ENCODE measurements at regions not wholly inside any gene's neighbourhood (a gene's known extent, or its start where the extent isn't known, plus 50 kb on each side); places are given as distances from the start of the nearest gene placed in this dataset.

DNA sequence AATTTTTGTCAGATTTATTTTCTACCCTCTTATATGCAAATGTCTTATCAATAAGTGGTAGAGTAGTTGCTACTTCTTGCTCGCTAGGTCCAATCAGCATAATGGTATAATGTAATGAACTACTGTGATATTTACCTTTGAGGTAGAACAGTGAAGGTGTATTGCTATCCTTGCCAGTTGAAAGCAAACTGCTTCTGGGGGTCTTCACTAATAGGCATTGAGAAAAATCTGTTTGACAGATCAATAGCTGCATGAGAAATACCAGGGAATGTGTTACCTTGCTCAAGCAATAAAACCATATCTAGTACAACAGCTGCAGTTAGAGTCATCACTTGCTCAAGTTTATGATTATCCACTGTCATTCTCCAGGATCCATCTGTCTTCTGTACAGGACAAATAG is 50.1 kb upstream of the EFEMP1 start:
- DNase-seq, result no peak

DNA sequence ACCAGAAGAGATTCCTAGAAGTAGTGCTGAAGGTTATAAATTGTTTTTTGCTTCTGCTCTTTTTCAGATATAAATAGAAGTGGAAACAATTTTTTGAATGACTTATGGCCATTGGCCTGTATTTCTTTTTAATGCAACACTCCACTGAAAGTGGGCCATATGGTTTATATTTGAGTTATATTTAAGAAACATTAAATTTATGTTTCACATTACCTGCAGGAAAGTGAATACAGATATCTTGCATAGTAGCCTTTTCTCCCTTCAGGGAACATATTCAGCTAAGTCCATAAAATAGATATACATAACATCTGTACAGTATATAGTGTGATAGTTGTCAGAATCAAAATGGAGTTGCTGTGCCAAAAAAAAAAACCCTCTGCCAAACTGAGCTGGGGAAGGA is 53.1 kb upstream of the EFEMP1 start:
- DNase-seq, result no peak

DNA sequence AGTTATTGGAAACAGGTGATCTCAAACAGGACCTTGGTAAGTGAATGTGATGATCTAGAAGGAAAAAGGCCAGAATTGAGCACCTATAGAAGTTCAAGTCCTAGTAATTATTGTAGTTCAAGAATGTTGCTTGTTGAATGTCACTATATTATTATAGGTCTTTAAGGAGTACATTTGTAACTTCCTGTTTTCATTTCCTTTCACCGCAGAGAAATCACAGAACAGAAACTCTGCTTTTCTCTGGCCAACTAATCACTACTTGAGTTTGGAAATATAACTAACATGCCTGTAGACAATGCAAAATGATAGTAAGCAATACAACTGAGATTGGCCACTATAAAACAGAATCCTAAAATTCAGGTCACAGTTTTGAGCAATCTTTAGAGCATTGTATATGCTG is 61.8 kb upstream of the EFEMP1 start:
- DNase-seq, result peak; percentile 3 to 12

DNA sequence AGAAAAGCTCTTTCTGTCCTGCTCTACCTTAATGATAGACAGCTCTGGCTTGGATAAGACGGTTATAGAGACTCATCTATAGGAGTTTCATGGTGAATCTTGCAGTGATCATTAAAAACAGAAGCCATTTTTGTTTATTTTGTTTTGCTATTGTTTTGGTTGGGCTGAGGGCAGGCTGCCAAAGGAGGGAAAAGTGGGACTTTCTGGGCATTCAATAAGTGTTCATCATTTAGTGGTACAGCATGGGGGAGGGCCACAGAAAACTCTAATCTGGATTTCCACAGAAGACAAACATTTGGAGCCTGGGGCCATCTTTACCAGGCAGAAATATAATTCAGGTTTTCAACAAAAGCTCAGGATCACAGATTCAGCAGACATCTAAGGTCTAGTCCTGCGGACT is 62.4 kb upstream of the EFEMP1 start:
- no peak for DNase-seq

DNA sequence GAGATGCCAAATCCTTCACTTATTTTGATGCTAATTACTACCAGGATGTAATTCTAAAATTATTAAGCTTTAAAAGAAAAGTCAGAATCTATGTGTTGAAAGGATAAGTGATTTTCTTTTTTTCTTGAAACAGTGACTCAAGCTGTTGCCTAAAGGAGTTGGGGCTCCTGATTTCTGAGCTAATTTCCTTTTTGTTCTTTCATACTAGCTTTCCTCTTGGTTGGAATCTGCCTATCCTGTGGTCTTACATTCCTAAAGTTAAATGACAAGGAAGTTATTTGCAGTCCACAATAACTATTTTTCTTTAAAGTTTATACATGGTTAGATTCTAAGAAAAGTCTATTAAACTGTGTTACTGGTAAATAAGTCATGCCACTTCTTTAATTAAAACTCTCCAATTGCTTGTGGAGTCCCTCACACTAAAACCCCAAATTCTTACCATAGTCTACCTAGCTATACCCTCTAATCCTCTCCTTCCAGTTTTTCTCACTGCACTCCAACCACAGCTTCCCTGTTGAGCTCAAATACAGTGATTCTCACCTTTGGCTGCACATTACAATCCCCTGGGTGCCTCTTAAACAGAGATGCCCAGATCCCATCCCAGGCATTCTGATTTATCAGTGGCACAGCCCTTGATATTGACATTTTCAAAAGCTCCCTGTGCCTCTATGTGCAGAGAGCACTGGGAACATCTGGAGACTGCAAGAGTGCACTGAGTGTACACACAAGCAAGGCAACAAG is 63.3 kb upstream of the EFEMP1 start:
- no peak for DNase-seq

DNA sequence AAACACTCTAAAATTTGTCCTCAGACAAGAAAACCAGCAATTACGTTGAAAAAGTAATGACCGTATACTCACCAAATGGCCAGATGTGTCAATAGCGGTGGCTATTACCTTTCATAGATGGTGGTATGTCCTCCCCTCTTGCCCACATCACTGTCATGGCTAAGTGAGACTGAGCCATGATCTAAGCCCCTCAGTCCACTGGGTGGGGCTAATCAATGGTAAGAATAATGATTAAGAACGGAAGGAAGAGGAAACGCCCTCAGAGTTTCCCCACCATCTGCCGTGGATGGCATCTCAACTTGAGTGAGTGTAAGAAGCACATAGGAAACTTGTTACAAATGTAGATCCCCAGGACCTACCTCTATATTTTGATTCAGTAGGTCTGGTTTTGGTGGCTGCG is 65.8 kb upstream of the EFEMP1 start:
- DNase-seq, result no peak

DNA sequence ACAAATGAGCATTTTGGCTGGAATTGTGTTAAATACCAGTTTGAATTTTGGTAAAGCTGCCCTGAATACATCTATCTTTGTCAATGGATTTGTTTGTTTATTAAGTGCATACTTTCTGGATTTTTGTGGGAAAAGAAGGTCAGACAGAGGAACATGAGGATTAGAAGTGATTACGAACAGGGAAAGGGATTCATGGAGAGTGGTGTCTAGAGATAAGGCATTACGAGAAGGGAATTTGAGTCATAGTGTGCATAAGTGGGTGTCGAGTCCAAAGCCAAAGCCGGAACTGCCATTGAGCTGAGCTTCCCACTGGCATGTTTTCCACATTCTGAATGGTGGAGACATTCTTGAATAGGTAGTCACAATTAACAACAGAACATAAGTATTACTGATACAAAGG is 68.9 kb upstream of the EFEMP1 start:
- DNase-seq, result no peak

DNA sequence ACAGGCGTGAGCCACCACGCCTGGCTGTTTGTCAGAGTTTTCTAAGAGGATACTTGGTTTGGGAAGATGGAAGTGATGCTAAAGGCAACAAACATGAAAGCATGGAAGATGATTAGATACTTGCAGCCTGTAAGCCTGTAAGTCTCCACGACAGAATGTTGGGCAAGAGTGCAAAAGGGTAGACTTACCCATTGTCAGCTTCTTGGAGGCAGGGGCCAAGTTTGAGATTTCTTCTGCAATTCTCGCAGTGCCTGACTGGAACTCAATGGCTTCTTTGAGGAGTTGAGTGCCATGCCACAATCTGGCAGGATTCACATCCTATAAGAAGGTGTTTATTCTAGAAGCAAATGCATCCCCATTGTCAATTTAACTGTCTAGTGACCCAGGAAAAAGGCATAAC is 70.1 kb upstream of the EFEMP1 start:
- DNase-seq, result no peak

DNA sequence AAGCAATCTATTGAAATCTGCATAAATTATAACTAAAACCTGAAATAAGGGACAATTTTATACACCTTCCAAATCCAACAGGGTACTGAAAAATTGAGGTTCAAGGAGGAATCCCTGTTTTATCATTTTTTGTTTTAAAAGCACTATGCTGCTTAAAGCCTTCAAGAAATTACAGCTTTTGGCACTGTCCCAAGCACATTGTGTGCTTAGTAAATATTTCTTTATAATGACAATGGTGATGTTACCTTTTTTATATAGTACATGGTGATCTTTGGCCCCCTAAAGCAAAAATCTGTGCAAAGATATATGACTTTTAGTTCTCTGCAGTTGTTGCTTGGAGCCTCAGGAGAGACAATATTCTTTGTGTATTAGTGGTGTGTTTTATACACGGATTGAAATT is 71.6 kb upstream of the EFEMP1 start:
- DNase-seq, result no peak

DNA sequence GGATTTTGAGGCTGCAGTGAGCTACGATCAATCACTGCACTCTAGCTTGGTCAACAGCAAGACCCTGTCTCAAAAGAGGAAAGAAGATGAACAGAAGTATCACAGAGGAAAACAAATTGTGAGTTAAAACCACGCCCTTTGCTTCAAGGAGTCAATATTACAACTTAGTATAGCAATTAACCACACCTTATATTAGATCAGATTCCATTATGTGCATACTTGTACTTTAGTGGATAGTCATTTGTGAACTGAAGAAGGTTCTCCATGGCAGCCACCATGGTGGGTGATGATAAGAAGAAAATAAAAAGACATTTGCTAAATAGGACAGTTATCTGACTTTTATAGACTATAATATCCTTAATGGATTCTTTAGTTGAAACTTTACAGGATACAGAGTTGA is 72.3 kb upstream of the EFEMP1 start:
- DNase-seq, result no peak

DNA sequence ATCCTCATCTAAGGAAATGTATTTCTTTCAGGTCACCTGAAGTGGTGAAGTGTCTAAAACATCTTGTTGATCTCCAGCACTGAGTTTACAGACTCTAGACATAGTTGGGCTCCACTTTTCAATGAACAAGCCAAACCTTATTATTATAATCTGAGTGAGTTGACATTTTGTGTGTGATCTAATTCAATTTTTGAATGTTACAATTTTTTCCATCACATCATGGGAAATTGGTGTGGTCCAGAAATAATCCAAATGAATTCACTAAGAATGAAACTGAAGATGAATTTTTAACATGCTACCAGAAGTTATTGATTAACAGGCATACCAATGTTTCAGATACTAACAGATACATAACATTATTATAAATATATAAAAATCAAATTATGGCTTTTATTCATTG is 75.6 kb upstream of the EFEMP1 start:
- DNase-seq, result no peak

DNA sequence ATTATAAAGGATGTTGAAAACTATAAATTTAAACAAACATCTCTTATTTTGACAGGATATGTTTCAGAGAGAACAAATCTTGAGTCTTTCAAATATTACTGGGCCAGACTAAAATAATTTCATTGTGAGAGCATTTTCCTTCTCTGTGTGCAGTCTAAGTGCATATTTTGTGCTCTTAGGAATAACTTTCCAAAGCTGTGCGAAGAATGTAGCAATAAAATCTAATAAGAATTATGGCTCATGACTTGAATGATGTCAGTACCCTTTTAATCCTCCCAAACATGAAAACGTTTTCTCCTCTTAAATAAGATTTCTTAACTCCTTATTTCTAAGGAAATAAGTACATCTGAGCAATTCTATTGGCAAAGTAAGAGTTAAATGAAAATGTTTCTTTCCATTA is 76.2 kb upstream of the EFEMP1 start:
- no peak for DNase-seq

DNA sequence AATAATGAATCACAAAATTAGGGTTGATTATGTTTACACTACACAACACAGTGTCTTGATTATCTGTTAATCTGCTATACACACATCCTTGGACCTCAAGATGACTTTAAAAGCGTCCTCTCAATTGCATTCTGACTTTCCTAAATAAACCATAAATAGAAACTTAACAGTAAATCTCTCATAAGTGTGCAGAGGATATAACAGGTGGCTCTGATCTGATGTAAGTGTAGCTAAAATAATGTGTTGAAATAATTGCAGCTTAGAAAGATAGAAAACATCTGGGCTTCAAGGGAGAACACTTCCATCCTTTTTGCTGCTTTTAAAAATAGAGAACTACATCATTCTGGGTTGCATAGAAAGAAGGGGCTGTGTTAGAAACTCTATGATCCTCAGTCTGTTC is 78.4 kb upstream of the EFEMP1 start:
- DNase-seq, result no peak

DNA sequence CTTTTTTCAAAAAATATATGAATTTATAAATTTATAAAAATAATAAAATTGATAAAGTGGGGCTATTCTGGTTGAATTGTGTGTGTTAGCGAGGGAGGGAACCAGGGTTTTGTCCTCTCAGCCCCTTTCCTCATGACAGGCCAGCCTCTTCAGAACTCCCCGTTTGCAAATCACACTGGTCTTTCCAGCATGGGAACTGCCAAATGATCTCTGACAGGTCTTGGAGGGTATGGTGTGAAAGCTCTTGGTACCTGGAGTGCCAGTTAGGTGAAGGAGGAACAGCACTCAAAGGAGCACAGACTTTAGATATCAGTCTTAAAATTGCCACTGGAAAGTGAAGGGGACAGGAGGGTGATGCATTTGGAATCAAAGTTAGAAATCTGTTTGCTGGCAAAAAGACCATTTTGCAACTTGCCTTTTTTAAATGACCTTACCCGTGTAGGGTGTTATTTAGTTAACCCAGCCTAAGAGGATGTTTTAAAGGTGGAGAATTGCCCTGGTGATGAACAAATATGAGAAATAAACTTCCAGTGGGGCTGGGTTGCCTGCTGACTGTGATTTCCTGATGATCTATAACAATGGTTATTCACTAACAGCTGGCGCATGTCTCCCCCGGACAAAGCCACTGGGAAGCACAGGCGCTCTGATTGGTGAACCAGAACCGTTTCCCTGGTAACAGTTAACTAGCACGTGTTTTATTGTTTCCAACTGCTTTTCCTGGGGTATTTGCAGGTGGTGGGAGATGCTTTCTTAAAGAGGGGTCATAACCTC is 85.3 kb upstream of the EFEMP1 start:
- no peak for DNase-seq

DNA sequence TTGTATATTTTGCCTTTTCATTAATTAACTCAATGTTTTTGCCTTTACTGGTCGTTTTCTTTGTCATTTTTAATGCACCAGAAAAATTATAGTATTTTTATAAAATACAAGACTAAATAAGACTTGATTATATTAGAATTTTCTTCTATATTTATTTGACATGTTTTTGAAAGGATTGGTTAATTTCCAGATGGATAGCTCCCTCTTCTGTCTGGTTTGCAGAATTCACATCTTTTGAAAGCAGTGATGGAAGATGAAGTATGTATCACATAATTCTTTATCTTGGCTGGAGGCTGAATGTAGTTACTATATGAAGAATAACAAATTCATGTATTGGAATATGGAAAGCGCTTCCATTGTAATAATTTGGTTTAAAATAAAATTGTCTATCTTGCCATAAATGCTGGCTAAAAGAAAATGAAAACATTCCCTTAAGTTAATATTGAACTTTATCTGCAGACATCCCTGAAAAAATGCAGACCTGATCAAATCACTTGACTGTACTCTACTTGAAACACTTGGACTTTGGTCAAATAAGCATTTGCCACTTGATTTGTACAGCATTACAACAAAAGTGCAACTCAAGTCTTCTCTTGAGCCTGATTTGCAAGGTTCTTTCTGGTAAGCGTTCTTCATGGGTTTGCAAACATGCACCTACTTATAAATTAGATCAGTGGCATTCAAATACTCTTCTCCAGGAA is 86.3 kb upstream of the EFEMP1 start:
- DNase-seq, result peak; percentile 8 to 18

DNA sequence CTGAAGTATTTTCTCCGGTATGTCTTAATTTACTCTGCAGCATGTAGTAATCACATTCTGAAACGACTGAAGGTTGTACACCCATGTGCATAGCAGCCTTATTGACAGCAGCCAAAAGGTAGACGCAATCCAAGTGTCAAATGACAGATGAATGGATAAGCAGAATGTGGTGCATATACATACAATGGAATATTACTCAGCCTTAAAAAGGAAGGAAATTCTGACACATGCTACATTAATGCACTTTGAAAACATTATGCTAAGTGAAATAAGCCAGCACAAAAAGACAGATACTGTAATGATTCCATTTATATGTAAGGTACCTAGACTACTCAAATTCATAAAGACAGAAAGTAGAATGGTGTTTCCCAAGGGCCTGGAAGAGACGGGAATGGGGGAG is 88.0 kb upstream of the EFEMP1 start:
- no peak for DNase-seq

DNA sequence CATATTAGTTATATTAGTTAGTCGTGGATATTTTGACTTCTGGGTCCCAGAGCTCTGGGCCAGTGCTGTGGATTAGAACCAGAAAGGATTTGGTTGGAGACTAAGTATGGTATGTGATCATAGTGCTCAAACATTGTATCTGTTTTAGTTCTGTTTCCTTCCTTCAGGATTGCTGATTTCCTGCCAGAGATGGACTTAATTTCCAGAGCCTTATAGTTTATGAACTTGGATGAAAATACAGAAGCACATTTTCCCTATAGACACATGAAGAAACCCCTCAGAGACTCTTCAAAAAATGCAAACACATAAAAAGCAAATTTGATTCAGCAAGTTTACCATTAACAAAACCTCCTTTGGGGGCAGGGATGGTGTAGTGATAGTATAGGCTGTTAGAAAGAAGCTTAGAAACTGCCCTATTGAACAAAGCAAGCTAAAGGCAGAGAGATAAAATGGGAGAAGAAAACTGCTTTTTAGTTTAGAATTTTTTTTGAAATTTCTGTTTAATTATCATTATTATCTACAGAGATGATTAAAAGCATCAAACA is 88.7 kb upstream of the EFEMP1 start:
- no peak for DNase-seq

DNA sequence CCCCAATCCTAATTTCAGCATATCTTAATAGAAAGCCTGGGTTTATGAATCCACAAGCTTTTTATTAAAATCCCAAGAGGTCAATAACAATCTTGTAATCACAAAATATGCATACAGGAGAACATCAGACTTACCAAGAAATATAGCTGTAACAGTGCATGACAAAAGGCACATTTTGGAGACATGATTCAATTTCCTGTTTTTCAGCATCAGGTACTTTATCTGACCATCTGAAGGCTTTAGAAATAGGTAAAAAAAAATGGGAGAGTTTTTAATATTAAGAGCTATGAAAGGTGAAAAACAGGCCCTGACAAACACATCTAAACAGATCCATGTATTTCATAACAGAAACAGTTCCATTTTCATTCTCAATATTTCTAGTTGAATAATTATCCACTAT is 89.9 kb upstream of the EFEMP1 start:
- DNase-seq, result no peak

DNA sequence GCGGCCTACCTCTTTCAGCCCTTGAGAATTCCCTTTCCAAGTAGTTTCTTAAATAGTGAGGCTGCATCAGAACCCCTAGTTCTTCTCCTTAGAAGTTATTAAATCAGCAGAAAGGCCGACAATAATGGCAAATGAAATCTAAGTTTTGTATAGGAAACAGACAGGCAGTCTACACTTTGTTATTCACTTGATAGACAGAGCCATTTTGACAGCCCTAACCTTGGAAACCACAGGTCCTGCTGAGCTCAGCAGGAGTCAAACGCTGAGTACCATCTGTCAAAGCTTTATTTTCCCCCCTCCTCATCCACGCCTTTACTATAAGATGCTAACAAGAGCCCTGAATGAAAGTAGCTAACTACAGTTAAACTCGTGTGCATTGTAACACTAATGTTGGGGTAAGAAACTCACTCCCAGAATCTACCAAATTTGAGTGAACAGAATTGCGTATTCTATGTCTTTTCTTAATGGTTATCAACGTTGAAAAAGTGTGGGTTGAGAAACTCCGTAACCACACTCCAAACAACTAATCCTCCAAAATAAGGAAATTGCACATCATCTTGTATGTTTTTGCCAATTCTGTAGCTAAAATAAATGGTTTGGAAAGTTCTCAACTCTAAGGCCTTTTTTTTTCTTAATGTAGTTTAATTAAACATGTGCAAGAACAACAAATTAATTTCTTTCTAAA is 90.6 kb upstream of the EFEMP1 start:
- DNase-seq, result no peak

DNA sequence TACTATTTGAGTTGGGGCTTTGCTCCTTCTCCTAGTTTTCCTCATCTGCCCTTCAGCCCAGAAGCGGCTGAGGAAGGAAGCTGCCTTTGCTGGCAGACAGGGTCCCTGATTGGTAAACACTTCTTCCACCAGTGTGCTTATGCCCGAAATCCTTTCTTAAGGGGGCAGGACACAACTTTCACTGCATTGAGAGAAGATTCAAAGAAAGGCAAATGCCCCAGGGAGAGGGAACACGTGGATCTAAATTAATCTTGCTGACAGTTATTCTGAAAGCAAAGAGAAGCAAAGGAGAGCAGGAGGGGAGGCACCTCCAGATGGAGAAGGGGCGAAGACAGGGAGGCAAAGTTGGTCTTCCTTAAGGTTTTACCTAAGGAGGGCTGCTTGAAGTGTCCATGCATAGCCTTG is 92.1 kb upstream of the EFEMP1 start:
- DNase-seq, result no peak

DNA sequence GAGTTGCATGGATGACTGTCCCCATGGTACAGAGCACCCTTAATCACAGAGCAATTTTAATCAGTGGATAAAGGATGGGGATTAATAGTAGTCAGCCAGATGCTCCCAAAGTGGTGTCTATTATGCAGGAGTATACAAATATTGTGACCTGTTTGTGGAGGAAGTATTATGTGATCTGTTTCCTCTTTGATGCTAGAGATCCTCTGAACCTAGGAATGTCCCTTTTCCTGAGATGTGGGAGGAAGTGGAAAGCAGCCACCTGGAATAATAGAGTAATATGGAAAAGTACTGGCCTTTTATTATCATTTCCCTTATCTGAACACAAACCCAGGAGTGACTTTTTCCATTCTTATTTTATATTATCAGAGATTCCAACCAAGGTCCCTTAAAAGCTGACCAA is 94.2 kb upstream of the EFEMP1 start:
- DNase-seq, result no peak

DNA sequence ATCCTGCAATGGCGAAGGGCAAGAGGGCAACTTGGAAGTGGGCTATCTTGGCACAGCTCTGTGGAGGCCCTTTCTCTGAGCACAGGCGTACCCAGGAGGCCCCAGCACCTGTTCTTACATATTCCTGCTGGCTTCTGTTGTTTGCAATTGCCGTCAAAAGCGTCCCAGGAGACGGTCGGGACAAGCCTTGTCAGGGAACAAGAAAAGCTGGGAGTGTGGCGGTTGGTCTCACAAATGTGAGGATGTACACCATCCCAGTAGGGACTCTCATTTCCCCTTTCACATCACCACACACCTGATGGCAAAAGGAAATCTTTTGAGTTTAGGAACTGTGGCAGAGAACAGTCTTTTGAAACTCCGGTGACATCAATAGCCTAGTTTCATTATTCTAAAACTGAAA is 94.7 kb upstream of the EFEMP1 start:
- no peak for DNase-seq

DNA sequence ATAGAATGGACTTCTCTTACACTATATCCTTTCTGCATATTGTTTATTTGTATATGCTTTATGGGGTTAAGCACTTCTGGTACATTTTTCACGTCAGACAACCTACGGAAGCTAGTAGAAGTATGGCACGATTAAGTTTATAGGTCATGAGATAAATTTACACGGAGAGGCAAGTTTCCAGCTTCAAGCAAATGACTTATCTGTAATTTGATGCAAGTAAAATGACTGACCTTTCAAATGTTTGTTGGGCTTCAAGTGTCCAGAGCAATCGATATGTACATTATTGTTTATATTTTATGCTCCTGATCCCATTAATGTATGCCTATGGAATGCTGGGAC is 97.5 kb upstream of the EFEMP1 start:
- no peak for DNase-seq
